ENCODE measurements at regions not wholly inside any gene's neighbourhood (a gene's known extent, or its start where the extent isn't known, plus 50 kb on each side); places are given as distances from the start of the nearest gene placed in this dataset.
A peak's percentile ranks its signal among the peaks of the same experiment; 100 is the strongest.

- Histone ChIP-seq H3K27ac (ENCODE audit: low read depth in 1 of 2, low read length in 1 of 2) (no peak overlapping the region), H3K4me3 (no peak overlapping the region), H3K36me3 (ENCODE audit: control insufficient read depth in 4 of 4, insufficient read depth in 4 of 4, low read length in 4 of 4) (no peaks in the 10 kb centered on the region), H3K27me3 (ENCODE audit: control insufficient read depth in 3 of 3, insufficient read depth in 3 of 3, low read length in 2 of 3) (no peaks in the 10 kb centered on the region), H3K9ac (ENCODE audit: insufficient read depth in 1 of 2, low read length in 2 of 2) (no peak overlapping the region), H3K9me3 (ENCODE audit: control insufficient read depth in 4 of 4, insufficient read depth in 3 of 4, low read length in 3 of 4) (no peaks in the 10 kb centered on the region), H3K4me1 (ENCODE audit: control insufficient read depth in 5 of 5, insufficient read depth in 5 of 5, low read length in 5 of 5) (peaks cover 0 to 10% (median 0%) of the 10 kb centered on the region in 5 donors)
- 75 to 83% methylated on average over 5 of the region's 5 CpGs for WGBS, 2 donors
- DNase-seq (peak; percentile 15 to 64 (median 24)), ATAC-seq (ENCODE audit: insufficient read depth, low FRiP score) (no peak)
- no peak for TF ChIP-seq CTCF (IDR thresholded peaks at IDR 0.05; ENCODE audit: control extremely low read depth, extremely low read depth)
Measured at GRCh38 chr11:110951037-110951949, 239.1 kb upstream of the ARHGAP20 start.

- ATAC-seq (ENCODE audit: insufficient read depth, low FRiP score): no peak
- WGBS, 2 donors: 86 to 87% methylated on average over 3 of the region's 3 CpGs
- Histone ChIP-seq H3K4me3 (no peak overlapping the region), H3K9me3 (ENCODE audit: control insufficient read depth in 4 of 4, insufficient read depth in 3 of 4, low read length in 3 of 4) (no peaks in the 10 kb centered on the region), H3K9ac (ENCODE audit: insufficient read depth in 1 of 2, low read length in 2 of 2) (no peak overlapping the region), H3K36me3 (ENCODE audit: control insufficient read depth in 4 of 4, insufficient read depth in 4 of 4, low read length in 4 of 4) (no peaks in the 10 kb centered on the region), H3K4me1 (ENCODE audit: control insufficient read depth in 5 of 5, insufficient read depth in 5 of 5, low read length in 5 of 5) (peaks cover 0 to 10% (median 0%) of the 10 kb centered on the region in 5 donors), H3K27ac (ENCODE audit: low read depth in 1 of 2, low read length in 1 of 2) (no peak overlapping the region), H3K27me3 (ENCODE audit: control insufficient read depth in 3 of 3, insufficient read depth in 3 of 3, low read length in 2 of 3) (no peaks in the 10 kb centered on the region)
- no peak for TF ChIP-seq CTCF (IDR thresholded peaks at IDR 0.05; ENCODE audit: control extremely low read depth, extremely low read depth)
- no peak for DNase-seq
Measured at GRCh38 chr11:110948112-110948511, 235.9 kb upstream of the ARHGAP20 start.

GRCh38 chr11:110947096-110947495 lies 234.9 kb upstream of the ARHGAP20 start:
- no peak overlapping the region for H3K4me3 ChIP-seq

More at GRCh38 chr11:110947096-110947495, 234.9 kb upstream of the ARHGAP20 start:
- no peak for TF ChIP-seq CTCF (IDR thresholded peaks at IDR 0.05; ENCODE audit: control extremely low read depth, extremely low read depth)
- no peaks in the 10 kb centered on the region for H3K27me3 ChIP-seq (ENCODE audit: control insufficient read depth in 3 of 3, insufficient read depth in 3 of 3, low read length in 2 of 3)
- no peak overlapping the region for H3K27ac ChIP-seq (ENCODE audit: low read depth in 1 of 2, low read length in 1 of 2)
- ATAC-seq (ENCODE audit: insufficient read depth, low FRiP score) (no peak), DNase-seq (peak in 2 of 3 donors; percentile 8 to 23)
- no peaks in the 10 kb centered on the region for H3K36me3 ChIP-seq (ENCODE audit: control insufficient read depth in 4 of 4, insufficient read depth in 4 of 4, low read length in 4 of 4)
- peaks cover 0 to 7% (median 0%) of the 10 kb centered on the region in 5 donors for H3K4me1 ChIP-seq (ENCODE audit: control insufficient read depth in 5 of 5, insufficient read depth in 5 of 5, low read length in 5 of 5)
- 76 to 86% methylated on average over 3 of the region's 3 CpGs for WGBS, 2 donors
- H3K9me3 ChIP-seq (ENCODE audit: control insufficient read depth in 4 of 4, insufficient read depth in 3 of 4, low read length in 3 of 4): no peaks in the 10 kb centered on the region
- no peak overlapping the region for H3K9ac ChIP-seq (ENCODE audit: insufficient read depth in 1 of 2, low read length in 2 of 2)
